Vagina (tissue), 2 donors: ENCODE measurements at regions not wholly inside any gene's neighbourhood (a gene's known extent, or its start where the extent isn't known, plus 50 kb on each side); places are given as distances from the start of the nearest gene placed in this dataset.

Experiments
- CTCF ChIP-seq, 3 experiments: fragments of 450-650 bp in 2 of 3; fragments of 200-600 bp in 1 of 3; sonication (generic) in 1 of 3; IDR thresholded peaks; one replicate each; pipeline ENCODE4 v1.5.1; 2017 to 2019; ENCODE audit warnings: antibody characterized with exemption in 3 of 3, mild to moderate bottlenecking in 2 of 3, moderate library complexity in 2 of 3
- POLR2A ChIP-seq, 2 donors: fragments of 450-650 bp; IDR thresholded peaks; one replicate each; pipeline ENCODE4 v1.6.1; 2017; ENCODE audit warnings: antibody characterized with exemption in 2 of 2, mild to moderate bottlenecking in 2 of 2, moderate library complexity in 2 of 2
- POLR2AphosphoS5 ChIP-seq, 2 donors: sonication (generic); formaldehyde crosslinking; IDR thresholded peaks; one replicate each; pipeline ENCODE4 v1.9.0; 2017; ENCODE audit warnings: antibody characterized with exemption in 2 of 2, mild to moderate bottlenecking in 2 of 2, low read depth in 1 of 2; ENCODE audit not compliant: insufficient read depth in 1 of 2

- TF ChIP-seq CTCF (IDR thresholded peaks at IDR 0.05) (no peak), POLR2A (IDR thresholded peaks at IDR 0.05) (no peak), POLR2AphosphoS5 (IDR thresholded peaks at IDR 0.05; ENCODE audit: insufficient read depth in 1 of 2, low read depth in 1 of 2) (no peak)
These were observed 854.4 kb upstream of the SLC39A10 start for GRCh38 chr2:194802589-194802988.
